IMR-90 (cell line): ENCODE measurements at regions not wholly inside any gene's neighbourhood (a gene's known extent, or its start where the extent isn't known, plus 50 kb on each side); places are given as distances from the start of the nearest gene placed in this dataset.

Experiments
- ATAC-seq: fragments of 200-7000 bp; cut with Tn5 transposase; 2 replicates; pipeline ENCODE4 v1.9.1; 2020; ENCODE audit warnings: low read depth, mild to moderate bottlenecking, moderate library complexity
- BruUV-seq: library from RNA; stranded (reverse); fragments of 400-500 nt; replicated peaks from 2 replicates; lab custom pipeline; 2021; lab: Mats Ljungman, UMichigan
- CTCF ChIA-PET: fragments of 300-600 bp; formaldehyde crosslinking; extraction: SDS; loops from one replicate; lab custom pipeline; 2021; ENCODE audit warnings: antibody characterized with exemption; lab: Yijun Ruan, JAX
- POLR2A ChIA-PET: fragments of 300-600 bp; sonication (Branson Sonifier 250); formaldehyde crosslinking; loops from one replicate; lab custom pipeline; 2022; ENCODE audit warnings: antibody characterized with exemption; ENCODE audit not compliant: unreplicated experiment; lab: Charles Lee
- DNase-seq: peaks from one replicate; pipeline ENCODE4 v3.0.0; 2013
- H2AFZ ChIP-seq: replicated peaks from 2 replicates; pipeline ENCODE3; 2013; ENCODE audit warnings: low read length, mild to moderate bottlenecking; ENCODE audit not compliant: poor library complexity
- H2AK5ac ChIP-seq: 2 replicates; pipeline ENCODE4 v1.6.1; 2013; ENCODE audit warnings: low read depth, low read length, inconsistent platforms
- H2AK9ac ChIP-seq: replicated peaks from 2 replicates; pipeline ENCODE3; 2013; ENCODE audit warnings: mild to moderate bottlenecking, low read depth, low read length, moderate library complexity; ENCODE audit not compliant: poor library complexity
- H2BK120ac ChIP-seq: 2 replicates; pipeline ENCODE4 v1.6.1; 2013; ENCODE audit warnings: low read depth, low read length, inconsistent platforms
- H2BK15ac ChIP-seq: 3 replicates; pipeline ENCODE4 v1.6.1; 2013; ENCODE audit warnings: low read depth, low read length, inconsistent platforms
- H2BK20ac ChIP-seq: 2 replicates; pipeline ENCODE4 v1.6.1; 2013; ENCODE audit warnings: low read depth, mild to moderate bottlenecking, inconsistent platforms, low read length, moderate library complexity
- H2BK5ac ChIP-seq: 2 replicates; pipeline ENCODE4 v1.6.1; 2013; ENCODE audit warnings: mild to moderate bottlenecking, low read depth, low read length, inconsistent platforms; ENCODE audit not compliant: poor library complexity, severe bottlenecking
- H3K14ac ChIP-seq: replicated peaks from 2 replicates; pipeline ENCODE4 v1.6.1; 2013; ENCODE audit warnings: low read depth, low read length, inconsistent platforms
- H3K18ac ChIP-seq: 2 replicates; pipeline ENCODE4 v1.6.1; 2013; ENCODE audit warnings: low read depth, low read length, control low read depth
- H3K23ac ChIP-seq: 2 replicates; pipeline ENCODE4 v1.6.1; 2013; ENCODE audit warnings: low read depth, low read length, inconsistent platforms
- H3K27ac ChIP-seq: 2 replicates; pipeline ENCODE4 v1.5.1; 2013; ENCODE audit warnings: mild to moderate bottlenecking, control low read depth, low read length; ENCODE audit not compliant: insufficient read depth
- H3K27me3 ChIP-seq: 2 replicates; pipeline ENCODE4 v1.6.1; 2013; ENCODE audit warnings: low read length; ENCODE audit not compliant: control insufficient read depth, insufficient read depth
- H3K36me3 ChIP-seq: 2 replicates; pipeline ENCODE4 v1.6.1; 2013; ENCODE audit warnings: low read length, mixed read lengths; ENCODE audit not compliant: control insufficient read depth, insufficient read depth
- H3K4ac ChIP-seq: 2 replicates; pipeline ENCODE4 v1.6.1; 2013; ENCODE audit warnings: low read depth, low read length, inconsistent platforms
- H3K4me1 ChIP-seq: 2 replicates; pipeline ENCODE4 v1.6.1; 2013; ENCODE audit warnings: low read length, mixed read lengths; ENCODE audit not compliant: control insufficient read depth, insufficient read depth
- H3K4me2 ChIP-seq: 2 replicates; pipeline ENCODE4 v1.6.1; 2013; ENCODE audit warnings: low read depth, mild to moderate bottlenecking, control low read depth, low read length, moderate library complexity
- H3K4me3 ChIP-seq: 2 replicates; pipeline ENCODE4 v1.5.1; 2013; ENCODE audit warnings: low read depth, mild to moderate bottlenecking, control low read depth, low read length, moderate library complexity; ENCODE audit not compliant: insufficient read depth
- H3K56ac ChIP-seq: 2 replicates; pipeline ENCODE4 v1.6.1; 2013; ENCODE audit warnings: low read length, inconsistent platforms; ENCODE audit not compliant: insufficient read depth; ENCODE audit errors: extremely low read depth
- H3K79me1 ChIP-seq, 2 experiments: 2 replicates each; pipeline ENCODE4 v1.6.1; 2013; ENCODE audit warnings: low read length in 2 of 2, inconsistent platforms in 1 of 2, low read depth in 1 of 2
- H3K9ac ChIP-seq: 2 replicates; pipeline ENCODE4 v1.6.1; 2013; ENCODE audit warnings: low read depth, low read length, control low read depth
- H3K9me1 ChIP-seq: 2 replicates; pipeline ENCODE4 v1.6.1; 2013; ENCODE audit warnings: low read length, inconsistent platforms; ENCODE audit not compliant: insufficient read depth
- H3K9me3 ChIP-seq: 2 replicates; pipeline ENCODE4 v1.6.1; 2013; ENCODE audit warnings: low read length; ENCODE audit not compliant: control insufficient read depth, insufficient read depth
- H4K20me1 ChIP-seq: 2 replicates; pipeline ENCODE4 v1.6.1; 2013; ENCODE audit warnings: low read length, inconsistent platforms; ENCODE audit not compliant: insufficient read depth
- H4K5ac ChIP-seq: 2 replicates; pipeline ENCODE4 v1.6.1; 2013; ENCODE audit warnings: mild to moderate bottlenecking, low read depth, low read length, control low read depth
- H4K8ac ChIP-seq, 2 experiments: 2 replicates each; pipeline ENCODE4 v1.6.1; 2013; ENCODE audit warnings: low read depth in 2 of 2, low read length in 2 of 2, control low read depth in 1 of 2, inconsistent platforms in 1 of 2
- H4K91ac ChIP-seq: 2 replicates; pipeline ENCODE4 v1.6.1; 2013; ENCODE audit warnings: low read depth, low read length, inconsistent platforms; ENCODE audit not compliant: insufficient read depth
- CEBPB ChIP-seq: IDR thresholded peaks from 2 replicates; pipeline ENCODE4 v1.6.1; 2012; ENCODE audit warnings: low read depth, low read length, improper control_type of control experiment
- CHD1 ChIP-seq: IDR thresholded peaks from 2 replicates; pipeline ENCODE4 v1.6.1; 2012; ENCODE audit warnings: low read depth, low read length, improper control_type of control experiment
- CTCF ChIP-seq: conservative IDR thresholded peaks from 2 replicates; pipeline ENCODE4 v1.5.1; 2012; ENCODE audit warnings: mild to moderate bottlenecking, low read depth, low read length, improper control_type of control experiment
- MAFK ChIP-seq: IDR thresholded peaks from 2 replicates; pipeline ENCODE4 v1.6.1; 2012; ENCODE audit warnings: low read depth, low read length, improper control_type of control experiment
- MXI1 ChIP-seq: IDR thresholded peaks from 2 replicates; pipeline ENCODE4 v1.6.1; 2012; ENCODE audit warnings: low read depth, mild to moderate bottlenecking, low read length, moderate library complexity, borderline replicate concordance
- NFE2L2 ChIP-seq: fragments of 150-350 bp; IDR thresholded peaks from 2 replicates; pipeline ENCODE4 v1.6.1; 2016; ENCODE audit warnings: low read depth, mild to moderate bottlenecking, low read length
- POLR2A ChIP-seq: IDR thresholded peaks from 2 replicates; pipeline ENCODE4 v1.6.1; 2012; ENCODE audit warnings: mild to moderate bottlenecking, low read depth, low read length
- USF2 ChIP-seq: fragments of 150-350 bp; IDR thresholded peaks from 2 replicates; pipeline ENCODE4 v1.6.1; 2017; ENCODE audit warnings: mild to moderate bottlenecking, antibody characterized with exemption, low read length, low read depth
- WGBS, 2 experiments: methylation state at CpG; one replicate each; pipeline versions ENCODE4 v1.1.5 to v1.1.7; 2013; ENCODE audit warnings: missing lambda C conversion rate in 2 of 2; ENCODE audit not compliant: insufficient read length in 1 of 2; ENCODE audit errors: extremely low coverage in 2 of 2; 5-methylcytosine and 5-hydroxymethylcytosine counted together
- dilution Hi-C: fragments of 300-500 bp; cut with HindIII; formaldehyde crosslinking; loops from one replicate; pipeline ENCODE4 v1.14.3; 2018; ENCODE audit warnings: low sequenced_read_pairs; ENCODE audit not compliant: unreplicated experiment
- in situ Hi-C: fragments of 300-500 bp; cut with MboI; formaldehyde crosslinking; loops from 3 replicates; pipeline ENCODE4 v1.14.3; 2019; ENCODE audit warnings: low sequenced_read_pairs, inconsistent platforms, mixed read lengths
- intact Hi-C: fragments of 100-400 bp; cut with micrococcal nuclease; formaldehyde crosslinking; loops from 2 replicates; pipeline ENCODE4 v1.10.0; 2022

GRCh38 chr6:44504301-44504791 is 116.8 kb downstream of the CDC5L start:
- Histone ChIP-seq H3K14ac (no peak overlapping the region), H2BK120ac (no peak overlapping the region), H4K91ac (no peak overlapping the region), H2AK5ac (no peak overlapping the region), H3K4me3 (no peak overlapping the region), H2BK5ac (no peak overlapping the region), H3K36me3 (no peaks in the 10 kb centered on the region), H3K4me2 (no peak overlapping the region), H3K4ac (no peak overlapping the region), H4K20me1 (no peaks in the 10 kb centered on the region), H2AFZ (no peak overlapping the region), H3K27ac (no peak overlapping the region), H3K18ac (no peak overlapping the region), H2BK15ac (no peak overlapping the region), H3K79me1 (no peaks in the 10 kb centered on the region), H3K4me1 (peaks cover 10% of the 10 kb centered on the region), H2BK20ac (no peak overlapping the region), H3K56ac (no peak overlapping the region), H3K9me1 (no peaks in the 10 kb centered on the region), H3K9me3 (peaks cover 12% of the 10 kb centered on the region), H3K9ac (no peak overlapping the region), H4K8ac (no peak overlapping the region), H3K23ac (no peak overlapping the region), H2AK9ac (no peak overlapping the region), H3K27me3 (peaks cover 60% of the 10 kb centered on the region), H4K5ac (no peak overlapping the region)
- dilution Hi-C loops, result no loop called here
- DNase-seq (no peak), ATAC-seq (no peak)
- ChIA-PET CTCF (interaction anchor here (1.0 kb wide), 1 partner anchor 9 kb away, joined by 3 read pairs; no protein-coding TSS in a partner anchor), POLR2A (no interaction called here)
- in situ Hi-C loops, result no loop called here
- TF ChIP-seq CHD1, result no peak
- no peak for TF ChIP-seq CEBPB
- TF ChIP-seq MXI1, result no peak
- TF ChIP-seq CTCF, result no peak
- no peak for TF ChIP-seq POLR2A
- TF ChIP-seq NFE2L2, result no peak
- TF ChIP-seq MAFK, result no peak
- TF ChIP-seq USF2, result no peak
- BruUV-seq, result no TSS peak
- intact Hi-C loops, result no loop called here
- no CpG with 5 or more reads among the region's 5 CpGs for WGBS, 2 experiments
